B cell (primary cell): ENCODE measurements at regions not wholly inside any gene's neighbourhood (a gene's known extent, or its start where the extent isn't known, plus 50 kb on each side); places are given as distances from the start of the nearest gene placed in this dataset.

Experiments
- EZH2 ChIP-seq: IDR thresholded peaks from 2 replicates; pipeline ENCODE4 v1.6.1; 2012; ENCODE audit warnings: borderline replicate concordance, low read depth, mild to moderate bottlenecking, moderate library complexity, low read length; ENCODE audit not compliant: insufficient read depth, poor library complexity, severe bottlenecking
- TF ChIP-seq, protein P1 (sequence below): fragments of 200-600 bp; IDR thresholded peaks from one replicate; pipeline ENCODE4 v1.8.0; 2022; ENCODE audit warnings: antibody characterized with exemption, mild to moderate bottlenecking

DNA sequence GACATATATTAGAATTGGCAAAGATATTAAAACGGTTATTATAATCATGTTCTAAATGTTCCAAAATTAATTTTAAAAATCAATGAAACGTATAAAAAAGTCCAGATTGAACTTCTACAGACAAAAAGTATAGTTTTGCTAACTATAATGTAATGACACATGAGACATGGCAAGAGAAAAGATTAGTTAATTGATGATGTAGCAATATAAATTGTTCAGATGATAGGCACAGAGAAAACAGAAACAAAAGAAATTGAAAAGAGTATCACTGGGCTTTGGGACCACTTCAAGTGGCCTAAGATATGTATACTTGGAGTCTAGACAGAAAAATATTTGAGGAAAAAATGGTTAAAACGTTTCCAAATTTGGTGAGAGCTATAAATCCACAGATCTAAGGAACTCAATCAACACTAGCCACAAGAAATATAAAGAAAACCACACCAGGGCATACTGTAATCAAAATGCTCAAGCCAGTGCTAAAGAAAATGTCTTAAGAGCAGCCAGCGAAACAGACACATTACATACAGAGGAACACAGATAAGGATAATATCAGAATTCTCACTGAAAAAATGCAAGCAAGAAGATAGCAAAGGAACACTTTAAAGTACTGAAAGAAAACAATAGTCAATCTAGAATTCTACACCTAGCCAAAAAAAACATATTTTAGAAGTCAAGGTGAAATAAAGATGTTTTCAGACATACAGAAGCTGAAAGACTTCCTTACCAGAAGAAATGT is 172.6 kb upstream of the FOXQ1 start:
- TF ChIP-seq, protein P1, sequence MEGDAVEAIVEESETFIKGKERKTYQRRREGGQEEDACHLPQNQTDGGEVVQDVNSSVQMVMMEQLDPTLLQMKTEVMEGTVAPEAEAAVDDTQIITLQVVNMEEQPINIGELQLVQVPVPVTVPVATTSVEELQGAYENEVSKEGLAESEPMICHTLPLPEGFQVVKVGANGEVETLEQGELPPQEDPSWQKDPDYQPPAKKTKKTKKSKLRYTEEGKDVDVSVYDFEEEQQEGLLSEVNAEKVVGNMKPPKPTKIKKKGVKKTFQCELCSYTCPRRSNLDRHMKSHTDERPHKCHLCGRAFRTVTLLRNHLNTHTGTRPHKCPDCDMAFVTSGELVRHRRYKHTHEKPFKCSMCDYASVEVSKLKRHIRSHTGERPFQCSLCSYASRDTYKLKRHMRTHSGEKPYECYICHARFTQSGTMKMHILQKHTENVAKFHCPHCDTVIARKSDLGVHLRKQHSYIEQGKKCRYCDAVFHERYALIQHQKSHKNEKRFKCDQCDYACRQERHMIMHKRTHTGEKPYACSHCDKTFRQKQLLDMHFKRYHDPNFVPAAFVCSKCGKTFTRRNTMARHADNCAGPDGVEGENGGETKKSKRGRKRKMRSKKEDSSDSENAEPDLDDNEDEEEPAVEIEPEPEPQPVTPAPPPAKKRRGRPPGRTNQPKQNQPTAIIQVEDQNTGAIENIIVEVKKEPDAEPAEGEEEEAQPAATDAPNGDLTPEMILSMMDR = no peak
- no peak for TF ChIP-seq EZH2
